ENCODE measurements at regions not wholly inside any gene's neighbourhood (a gene's known extent, or its start where the extent isn't known, plus 50 kb on each side); places are given as distances from the start of the nearest gene placed in this dataset.

DNA sequence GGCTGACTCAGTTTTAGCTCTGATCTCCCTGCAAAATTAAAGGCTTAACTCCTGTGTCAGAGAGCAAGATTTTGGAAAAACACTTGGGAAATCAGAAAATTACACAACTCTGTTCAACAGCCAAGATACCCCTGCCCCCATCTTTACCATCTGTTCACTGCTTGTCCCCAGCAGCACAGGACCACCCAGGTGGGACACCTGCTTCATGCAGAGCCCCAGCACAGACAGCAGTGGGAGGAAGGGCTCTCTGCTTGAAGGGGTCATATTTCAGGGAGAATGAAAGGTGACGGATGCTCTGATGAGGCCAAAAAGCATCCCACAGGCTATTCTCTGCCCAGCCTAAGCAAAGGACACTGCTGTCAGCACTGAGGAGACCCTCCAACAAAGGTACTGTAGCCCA lies 584.6 kb upstream of the KLHL29 start:
- ChIA-PET CTCF (no interaction called here), POLR2A (no interaction called here)
- DNase-seq (ENCODE audit: low read depth, low spot score), result no peak
- TF ChIP-seq CTCF (IDR thresholded peaks at IDR 0.05; ENCODE audit: insufficient read depth, low read length, missing control alignments), result no peak
- H3K4me3 ChIP-seq (ENCODE audit: low read depth, low read length), result no peak overlapping the region

- DNase-seq (ENCODE audit: low read depth, low spot score), result no peak
- CTCF ChIA-PET, result no interaction called here
- no peak overlapping the region for H3K4me3 ChIP-seq (ENCODE audit: low read depth, low read length)
- POLR2A ChIA-PET, result no interaction called here
- no peak for TF ChIP-seq CTCF (IDR thresholded peaks at IDR 0.05; ENCODE audit: insufficient read depth, low read length, missing control alignments)
These were observed 583.9 kb upstream of the KLHL29 start for GRCh38 chr2:22801071-22801470.

DNA sequence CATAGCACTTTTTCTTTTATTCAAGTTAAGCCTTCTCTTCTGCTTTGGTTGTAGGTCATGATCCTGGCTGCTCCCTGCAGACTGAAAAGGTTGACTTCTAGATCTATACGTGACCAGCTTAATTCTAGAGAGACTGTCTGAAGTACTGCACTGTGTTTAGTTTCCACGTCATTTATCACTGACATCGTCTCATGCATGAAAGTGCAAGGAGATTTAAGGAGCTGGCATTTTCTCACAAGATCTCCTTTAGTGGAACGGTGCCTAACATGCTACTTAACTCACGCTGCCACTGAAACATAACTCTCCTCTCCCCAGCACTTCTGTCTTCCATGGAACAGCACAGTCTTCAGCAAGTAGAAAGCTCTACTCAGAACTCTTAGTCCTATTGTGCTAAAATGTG lies 583.0 kb upstream of the KLHL29 start:
- DNase-seq (ENCODE audit: low read depth, low spot score), result no peak
- no peak overlapping the region for H3K4me3 ChIP-seq (ENCODE audit: low read depth, low read length)
- ChIA-PET POLR2A (no interaction called here), CTCF (no interaction called here)
- TF ChIP-seq CTCF (IDR thresholded peaks at IDR 0.05; ENCODE audit: insufficient read depth, low read length, missing control alignments), result no peak

- DNase-seq (ENCODE audit: low read depth, low spot score), result no peak
- no peak for TF ChIP-seq CTCF (IDR thresholded peaks at IDR 0.05; ENCODE audit: insufficient read depth, low read length, missing control alignments)
- no peak overlapping the region for H3K4me3 ChIP-seq (ENCODE audit: low read depth, low read length)
- ChIA-PET CTCF (no interaction called here), POLR2A (no interaction called here)
These were observed 577.1 kb upstream of the KLHL29 start for GRCh38 chr2:22807872-22808271.

DNA sequence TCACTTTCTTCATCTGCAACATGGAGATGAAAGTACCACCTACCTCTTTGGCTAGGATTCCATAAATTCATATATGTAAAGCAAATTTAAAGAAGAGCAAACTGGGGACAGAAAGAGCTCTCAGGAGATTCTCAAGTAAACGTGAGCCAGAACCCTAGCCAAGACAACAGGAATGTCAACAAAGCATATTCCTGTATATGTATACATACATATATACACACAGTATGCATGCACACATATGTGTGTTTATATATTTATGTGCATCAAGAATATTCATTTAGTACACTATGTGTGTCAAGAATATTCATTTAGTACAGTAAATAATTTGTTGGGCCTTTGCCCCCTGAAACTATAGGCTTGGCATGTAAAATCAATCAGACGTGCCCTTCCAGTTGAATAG lies 574.4 kb upstream of the KLHL29 start:
- no peak for DNase-seq (ENCODE audit: low read depth, low spot score)
- H3K4me3 ChIP-seq (ENCODE audit: low read depth, low read length), result no peak overlapping the region
- POLR2A ChIA-PET, result no interaction called here
- CTCF ChIA-PET, result no interaction called here
- TF ChIP-seq CTCF (IDR thresholded peaks at IDR 0.05; ENCODE audit: insufficient read depth, low read length, missing control alignments), result no peak

- POLR2A ChIA-PET, result no interaction called here
- TF ChIP-seq CTCF (IDR thresholded peaks at IDR 0.05; ENCODE audit: insufficient read depth, low read length, missing control alignments), result no peak
- CTCF ChIA-PET, result no interaction called here
- DNase-seq (ENCODE audit: low read depth, low spot score), result no peak
- no peak overlapping the region for H3K4me3 ChIP-seq (ENCODE audit: low read depth, low read length)
These were observed 572.8 kb upstream of the KLHL29 start for GRCh38 chr2:22812065-22812680.

Measured in AG04449 (cell line).